ENCODE measurements at regions not wholly inside any gene's neighbourhood (a gene's known extent, or its start where the extent isn't known, plus 50 kb on each side); places are given as distances from the start of the nearest gene placed in this dataset.
A peak's percentile ranks its signal among the peaks of the same experiment; 100 is the strongest.

DNA sequence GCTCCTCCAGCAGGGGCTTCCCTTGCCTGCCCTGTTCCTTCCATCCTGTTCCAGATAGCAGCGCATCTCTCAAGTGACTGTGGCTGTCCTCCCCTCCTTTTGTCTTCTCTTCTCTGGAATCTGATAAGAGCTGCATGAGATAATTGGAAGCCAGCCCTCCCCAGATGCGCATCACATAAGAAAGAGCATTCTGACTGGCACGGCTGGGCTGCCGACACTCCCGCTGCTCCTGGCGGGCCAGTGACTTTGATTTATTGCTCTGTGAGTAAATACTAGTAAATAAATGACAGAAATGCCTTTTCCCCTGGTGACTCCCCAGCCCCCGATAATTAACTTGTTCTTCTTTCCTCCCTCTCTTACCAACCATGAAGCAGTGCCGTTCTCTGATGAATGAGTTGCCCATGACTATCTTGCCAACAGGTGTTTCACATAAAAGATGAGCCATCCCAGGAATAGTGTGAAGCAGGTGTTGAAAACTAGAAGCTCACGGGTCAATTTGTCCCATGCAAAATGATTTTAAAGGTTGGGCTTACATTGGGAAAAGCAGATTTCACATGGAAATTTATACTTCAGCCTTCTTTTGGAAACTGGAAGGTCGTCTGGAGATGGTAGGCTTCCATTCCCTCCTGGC, 212.3 kb downstream of the ERCC6L2 start:
- no peak for DNase-seq (ENCODE audit: low spot score)

GRCh38 chr9:96086936-96087571, 211.6 kb downstream of the ERCC6L2 start:
- DNase-seq (ENCODE audit: low spot score), result no peak

GRCh38 chr9:96085491-96086143, 210.1 kb downstream of the ERCC6L2 start:
- no peak for DNase-seq (ENCODE audit: low spot score)

DNA sequence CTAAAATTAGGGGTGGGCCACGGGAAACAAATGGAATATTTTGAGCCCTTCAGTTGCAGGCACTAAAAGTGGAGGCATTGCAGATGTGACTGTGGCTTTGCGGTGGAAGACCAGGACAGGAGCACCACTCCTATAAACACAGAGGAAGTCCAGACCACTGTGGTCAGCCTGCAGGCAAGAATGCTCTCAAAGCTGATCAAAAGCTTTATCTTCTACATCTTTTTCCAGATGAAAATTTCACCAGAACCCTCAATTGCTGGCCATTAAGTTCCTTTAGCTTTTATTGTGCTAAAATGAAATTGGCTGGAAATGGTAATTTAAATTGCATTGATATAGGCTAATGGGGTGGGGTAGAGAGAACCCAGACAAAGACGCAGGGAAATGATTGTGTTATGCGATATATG, 208.8 kb downstream of the ERCC6L2 start:
- no peak for DNase-seq (ENCODE audit: low spot score)

GRCh38 chr9:96082516-96083232, 207.2 kb downstream of the ERCC6L2 start:
- no peak for DNase-seq (ENCODE audit: low spot score)

DNA sequence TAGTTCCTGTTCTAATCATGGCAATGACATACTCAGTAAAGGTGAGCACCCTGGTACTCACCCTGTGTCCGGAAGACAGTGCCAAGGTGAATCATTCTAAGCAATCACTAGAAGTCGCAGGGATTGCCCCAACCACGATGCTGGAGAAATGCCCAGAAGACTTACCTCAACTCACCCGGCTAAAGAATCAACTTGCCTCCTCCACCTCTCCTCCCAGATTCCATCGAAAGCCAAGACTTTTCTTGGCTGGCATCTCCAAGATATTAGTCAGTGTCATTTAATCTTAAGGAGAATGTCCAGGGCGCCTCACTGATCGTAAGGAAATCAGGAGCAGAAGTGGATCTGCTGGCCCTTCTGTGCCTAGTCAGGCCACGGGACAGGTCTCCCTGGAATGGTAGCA, 204.9 kb downstream of the ERCC6L2 start:
- DNase-seq (ENCODE audit: low spot score), result no peak

- no peak for DNase-seq (ENCODE audit: low spot score)
Observed at GRCh38 chr9:96079779-96080178, 204.3 kb downstream of the ERCC6L2 start.

DNA sequence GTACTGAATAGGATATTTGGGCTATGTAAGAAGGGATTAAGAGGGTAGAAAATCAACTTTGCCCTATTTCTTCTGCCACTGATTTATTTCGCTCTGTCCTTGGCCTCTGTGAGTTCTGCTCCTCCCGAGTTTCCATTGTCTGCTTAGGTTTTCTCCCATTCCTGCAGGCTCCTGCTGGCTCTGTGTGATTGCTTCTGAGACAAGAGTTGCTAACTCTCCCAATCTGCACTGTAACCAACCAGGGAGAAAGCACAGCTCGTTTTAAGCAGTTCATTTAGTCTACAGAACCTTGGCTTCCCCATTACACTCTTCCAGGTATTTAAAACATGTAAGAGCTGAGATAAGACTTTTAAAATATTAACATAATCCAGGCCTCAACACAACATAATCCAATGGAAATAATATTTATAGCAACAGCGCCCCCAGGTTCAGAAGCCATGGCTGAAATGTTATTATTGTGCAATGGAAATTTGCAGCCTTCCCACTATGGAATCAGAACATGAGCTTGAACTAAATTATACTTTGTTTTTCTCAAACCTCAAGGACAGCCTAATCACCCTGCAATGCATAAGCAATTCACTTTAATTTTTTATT, 203.5 kb downstream of the ERCC6L2 start:
- DNase-seq (ENCODE audit: low spot score), result no peak

DNA sequence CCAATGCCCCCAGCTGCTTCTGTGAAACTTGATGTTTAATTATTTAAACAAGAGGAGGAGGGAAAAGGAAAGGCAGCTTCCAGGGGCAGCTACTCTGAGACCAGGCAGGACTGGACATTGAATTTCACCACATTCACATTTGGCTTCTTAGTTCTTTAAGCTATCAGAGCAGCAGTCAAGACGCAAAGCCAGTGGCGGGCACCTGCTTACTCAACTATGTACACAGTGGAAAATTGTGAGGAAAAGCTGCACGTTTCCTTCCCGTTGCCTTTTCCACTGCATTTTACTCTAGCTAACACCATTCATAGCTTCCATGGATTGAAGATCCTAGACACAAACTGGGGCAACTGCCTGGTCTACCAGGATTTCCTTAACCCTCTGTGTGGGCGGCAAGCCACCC, 200.3 kb downstream of the ERCC6L2 start:
- DNase-seq (ENCODE audit: low spot score), result no peak

- DNase-seq (ENCODE audit: low spot score), result no peak
Observed at GRCh38 chr9:96075111-96075510, 199.6 kb downstream of the ERCC6L2 start.

- DNase-seq (ENCODE audit: low spot score), result no peak
Observed at GRCh38 chr9:96073531-96074480, 198.3 kb downstream of the ERCC6L2 start.

GRCh38 chr9:96072930-96073329, 197.4 kb downstream of the ERCC6L2 start:
- DNase-seq (ENCODE audit: low spot score), result no peak

DNA sequence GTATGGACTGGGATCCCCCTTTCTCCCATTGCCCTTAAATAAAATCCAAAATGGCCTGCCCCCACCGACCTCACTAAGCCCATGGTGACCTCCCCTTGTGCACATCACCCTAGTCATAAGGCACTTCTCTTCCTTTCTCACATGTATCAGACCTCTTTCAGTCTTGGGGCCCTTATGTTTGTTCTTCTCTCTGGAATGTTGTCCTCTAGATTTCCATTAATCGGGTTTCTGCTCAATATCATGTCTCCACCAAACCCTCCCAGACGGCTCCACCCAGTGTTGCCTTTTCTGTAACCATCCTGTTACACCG, 196.3 kb downstream of the ERCC6L2 start:
- no peak for DNase-seq (ENCODE audit: low spot score)

GRCh38 chr9:96071076-96071814, 195.8 kb downstream of the ERCC6L2 start:
- DNase-seq (ENCODE audit: low spot score), result peak; percentile 32

- DNase-seq (ENCODE audit: low spot score), result no peak
Observed at GRCh38 chr9:96069629-96070220, 194.2 kb downstream of the ERCC6L2 start.

DNA sequence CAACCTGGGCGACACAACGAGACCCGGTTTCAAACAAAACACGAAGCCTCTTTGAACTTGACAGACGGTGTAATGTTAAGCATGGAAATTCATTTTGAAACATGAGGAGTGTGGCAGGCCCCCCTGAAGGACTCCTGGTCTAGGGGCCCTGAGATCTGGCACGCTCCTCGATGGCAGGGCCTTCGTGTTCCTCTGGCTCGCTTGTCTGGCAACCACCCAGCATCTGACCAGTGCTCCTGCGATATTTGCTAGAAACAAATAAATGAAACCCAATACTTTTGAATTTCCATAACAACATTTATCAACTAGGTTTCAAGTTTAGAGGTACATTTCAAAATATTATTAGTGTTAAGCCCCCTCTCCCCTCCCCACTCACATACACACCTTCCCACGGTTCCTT, 193.0 kb downstream of the ERCC6L2 start:
- no peak for DNase-seq (ENCODE audit: low spot score)

- DNase-seq (ENCODE audit: low spot score), result no peak
Observed at GRCh38 chr9:96067600-96067999, 192.1 kb downstream of the ERCC6L2 start.

- no peak for DNase-seq (ENCODE audit: low spot score)
Observed at GRCh38 chr9:96067004-96067403, 191.5 kb downstream of the ERCC6L2 start.

DNA sequence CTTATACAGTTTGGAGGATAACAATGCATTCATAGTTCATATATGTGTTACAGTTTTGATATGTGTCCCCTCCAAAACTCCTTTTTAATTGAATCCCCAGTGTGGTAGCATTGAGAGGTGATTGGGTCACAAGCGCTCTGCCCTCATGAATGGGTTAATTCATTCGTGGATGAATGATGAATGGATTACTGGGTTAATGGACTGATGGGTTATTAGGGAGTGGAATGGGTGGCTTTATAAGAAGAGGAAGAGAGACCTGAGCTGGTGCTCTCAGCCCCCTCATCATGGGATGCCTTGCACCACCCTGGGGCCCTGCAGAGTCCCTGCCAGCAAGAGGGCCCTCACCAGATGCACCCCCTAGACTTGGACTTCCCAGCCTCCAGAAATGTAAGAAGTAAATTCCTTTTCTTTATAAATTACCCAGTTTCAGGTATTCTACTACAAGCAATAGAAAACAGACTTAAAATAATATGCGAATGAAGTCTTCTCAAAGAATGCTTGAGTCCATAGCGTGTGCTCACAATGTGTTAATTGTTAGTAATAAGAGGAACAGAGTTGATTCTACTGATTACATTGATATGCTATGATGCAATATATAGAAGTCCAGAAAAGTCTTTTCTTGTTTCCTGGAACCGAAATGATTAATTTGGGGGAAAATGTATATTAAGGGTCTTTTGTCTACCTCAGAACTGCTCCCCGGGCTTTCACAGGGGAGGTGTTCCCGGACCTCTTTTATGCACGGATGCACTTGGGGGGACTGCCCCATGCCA, 190.2 kb downstream of the ERCC6L2 start:
- DNase-seq (ENCODE audit: low spot score), result no peak
